Left cardiac atrium (tissue), 4 donors: ENCODE measurements at regions not wholly inside any gene's neighbourhood (a gene's known extent, or its start where the extent isn't known, plus 50 kb on each side); places are given as distances from the start of the nearest gene placed in this dataset.

ENCODE experiments used
- ATAC-seq, 2 donors: fragments of 200-7000 bp; cut with Tn5 transposase; one replicate each; pipeline ENCODE4 v1.9.1; 2020; ENCODE audit warnings: mild to moderate bottlenecking in 2 of 2, moderate library complexity in 2 of 2
- DNase-seq: peaks from one replicate; pipeline ENCODE4 v3.0.0-alpha.2; 2020
- intact Hi-C, 2 donors: fragments of 100-400 bp; cut with DNase I; formaldehyde crosslinking; loops; one replicate each; pipeline versions ENCODE4 v1.14.1 to v1.15.1; 2022 to 2023
- donor health status: DM: no; HTN: yes; CAD: no.
- donor health status: DM: no; HTN: yes; CAD: no; lungs with severe emphysema.
- donor health status: DM: yes; HTN: yes; CAD: no.
- donor health status: Dilated cardiomyopathy.

DNA sequence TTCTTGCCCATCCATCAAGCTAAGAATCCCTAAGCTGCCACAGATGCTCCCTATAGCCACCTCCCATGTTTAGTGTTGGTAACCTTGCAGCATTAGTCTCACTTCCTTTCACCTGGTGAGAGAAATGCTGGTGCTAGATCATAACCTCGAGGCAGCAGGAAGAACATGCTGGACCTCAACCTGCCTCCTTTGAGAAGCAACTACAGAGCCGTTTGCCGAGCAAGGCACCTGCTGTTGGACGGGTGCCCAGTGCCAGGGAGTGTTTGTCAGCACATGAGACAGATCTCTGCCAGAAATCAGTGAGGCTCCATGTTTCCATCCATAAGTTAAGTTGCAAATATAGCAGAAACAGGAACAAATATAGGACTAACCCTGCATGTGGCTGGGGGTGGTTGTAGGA, 955.7 kb downstream of the TUSC7 start:
- intact Hi-C loops = no loop called here
- DNase-seq (no peak), ATAC-seq (no peak)

DNA sequence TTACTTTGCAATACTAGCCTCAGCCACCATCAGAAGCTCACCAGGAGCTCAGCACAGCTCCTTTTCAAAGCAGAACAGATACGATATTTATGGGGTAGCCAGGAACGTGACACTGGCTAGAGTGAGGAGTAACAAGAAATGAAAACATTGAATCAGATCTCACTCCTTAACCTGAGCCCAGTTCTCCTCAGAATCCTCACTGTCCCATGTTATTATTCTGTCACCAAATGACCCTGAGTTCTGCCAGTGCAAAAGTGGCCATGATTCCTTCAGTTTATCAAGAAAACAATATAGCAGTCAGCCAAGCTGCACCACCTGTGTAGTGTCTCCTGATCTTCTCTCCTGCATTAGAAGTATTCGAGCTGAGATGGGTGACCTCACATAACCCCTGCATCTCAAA, 956.7 kb downstream of the TUSC7 start:
- ATAC-seq = no peak
- intact Hi-C loops = no loop called here
- no peak for DNase-seq

DNA sequence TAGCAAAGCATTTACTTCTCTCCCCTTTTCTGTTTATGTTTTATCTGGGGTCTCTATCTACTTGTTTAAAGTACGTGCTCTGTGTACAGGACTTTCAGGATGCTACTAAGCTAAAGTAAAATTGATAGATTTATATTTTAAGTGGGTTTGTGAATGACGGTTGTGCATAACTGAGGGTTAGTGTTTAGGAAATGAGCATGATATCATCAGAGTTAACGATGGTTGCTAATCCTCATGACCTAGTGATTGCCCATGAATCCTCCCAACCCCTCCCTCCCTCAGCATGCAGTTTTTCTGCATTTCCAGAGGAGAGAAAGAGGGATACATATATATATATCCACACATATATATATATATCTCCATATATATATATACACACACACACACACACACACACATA, 957.2 kb downstream of the TUSC7 start:
- ATAC-seq (no peak), DNase-seq (no peak)
- intact Hi-C loops = no loop called here

DNA sequence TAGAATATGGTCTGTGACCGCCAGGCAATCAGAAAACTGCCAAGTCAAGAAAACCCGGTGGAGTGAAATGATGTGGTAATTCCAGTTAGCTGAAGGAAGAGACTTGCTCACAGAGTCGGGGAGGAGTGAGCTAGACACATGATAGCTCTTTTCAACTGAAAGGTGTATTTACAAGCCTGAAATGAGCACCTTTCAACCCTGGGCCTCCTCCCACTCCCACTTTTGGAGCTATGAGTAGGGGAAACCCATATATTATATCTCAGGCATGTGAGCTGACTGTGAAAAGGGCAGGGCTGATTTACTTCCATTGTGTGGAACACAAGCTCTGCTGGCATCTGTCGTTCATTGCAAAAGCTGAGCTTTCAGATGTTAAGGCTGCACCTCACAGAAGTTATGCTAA, 960.2 kb downstream of the TUSC7 start:
- DNase-seq = no peak
- no peak for ATAC-seq
- intact Hi-C loops = no loop called here

DNA sequence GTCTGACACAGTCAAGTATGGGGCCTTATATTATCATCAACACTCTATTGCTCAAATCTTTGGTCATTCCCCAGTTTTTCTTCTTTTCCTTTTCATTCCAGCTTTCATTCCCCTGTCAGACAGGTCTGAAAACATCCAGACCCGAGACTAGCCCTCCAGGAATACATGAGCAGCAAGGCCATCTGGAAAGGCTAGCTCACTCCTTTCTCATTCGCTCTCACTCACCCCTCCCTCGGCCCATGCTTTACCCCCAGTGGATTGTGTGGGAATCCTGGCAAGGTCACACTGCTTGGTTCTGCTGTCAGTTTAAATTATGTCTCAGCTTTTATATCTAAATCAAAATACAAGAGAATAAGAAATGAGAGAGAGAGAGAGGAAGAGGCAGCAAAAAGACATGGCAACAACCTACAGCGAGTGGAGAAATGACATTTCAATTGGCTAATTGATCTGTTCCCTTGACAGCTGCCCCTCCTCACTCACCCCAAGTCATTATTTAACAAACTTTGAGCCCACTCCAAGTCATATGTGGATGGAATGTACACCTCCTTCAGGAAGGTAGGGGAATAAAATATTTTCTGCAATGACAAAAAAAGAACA, 962.2 kb downstream of the TUSC7 start:
- DNase-seq (no peak), ATAC-seq (peak in 1 of 2 donors; percentile 44)
- intact Hi-C loops = no loop called here

DNA sequence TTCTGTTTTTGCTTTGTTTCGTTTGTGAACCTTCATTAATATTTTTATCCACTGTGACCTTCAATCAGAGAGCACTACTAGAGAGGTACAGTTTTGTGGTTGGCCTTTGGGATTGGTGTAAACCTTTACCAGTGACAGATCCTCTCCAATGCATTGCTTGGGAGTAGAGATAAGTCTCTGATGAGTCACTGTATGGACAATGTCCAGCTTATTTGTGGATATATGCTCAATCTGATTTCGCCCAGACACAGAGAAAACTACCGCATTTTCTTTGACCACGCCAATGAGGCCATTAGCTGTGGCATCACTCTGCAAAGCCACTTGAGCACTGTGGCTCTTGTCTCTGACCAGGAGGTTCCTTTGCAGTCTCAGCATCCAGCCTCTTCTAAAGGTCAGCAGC, 964.7 kb downstream of the TUSC7 start:
- DNase-seq (no peak), ATAC-seq (no peak)
- intact Hi-C loops = no loop called here

DNA sequence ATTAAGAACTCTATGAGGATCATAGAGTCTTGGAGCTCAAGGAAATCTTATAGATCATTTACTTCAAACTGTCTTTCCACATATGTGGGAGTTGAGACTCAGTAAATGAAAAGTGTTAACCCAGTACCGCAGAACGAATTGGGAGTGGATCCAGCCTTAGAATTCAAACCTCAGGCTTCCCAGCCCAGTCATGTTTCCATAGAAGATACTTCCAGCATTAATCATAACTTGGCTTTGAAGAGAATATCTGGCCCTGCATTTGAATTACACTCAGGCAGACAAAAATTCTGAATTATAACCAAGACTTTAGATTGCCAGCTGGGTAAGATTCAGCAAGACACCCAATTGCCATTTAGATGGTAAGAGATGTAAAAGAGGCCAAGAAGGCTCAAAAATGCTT, 972.0 kb downstream of the TUSC7 start:
- DNase-seq (no peak), ATAC-seq (peak; percentile 30 to 94)
- intact Hi-C loops = no loop called here

DNA sequence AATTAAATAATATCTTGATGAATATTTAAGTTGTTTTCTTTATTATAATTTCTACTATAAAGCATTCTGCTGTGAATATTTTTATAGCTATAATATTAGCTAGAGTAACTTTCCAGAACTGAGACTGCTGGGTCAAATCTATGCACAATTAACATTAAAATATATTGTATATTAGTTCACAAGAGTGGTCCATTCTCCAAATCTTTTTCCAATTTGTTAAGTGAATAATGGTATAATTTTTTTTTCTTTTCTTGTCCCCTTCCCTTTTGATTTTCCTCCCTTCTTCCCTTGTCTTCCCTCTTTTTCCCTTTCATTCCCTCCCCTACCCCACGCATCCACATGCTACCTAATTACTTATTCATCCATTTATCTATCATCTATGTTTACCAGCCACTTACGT, 977.5 kb downstream of the TUSC7 start:
- intact Hi-C loops = no loop called here
- no peak for ATAC-seq
- no peak for DNase-seq

DNA sequence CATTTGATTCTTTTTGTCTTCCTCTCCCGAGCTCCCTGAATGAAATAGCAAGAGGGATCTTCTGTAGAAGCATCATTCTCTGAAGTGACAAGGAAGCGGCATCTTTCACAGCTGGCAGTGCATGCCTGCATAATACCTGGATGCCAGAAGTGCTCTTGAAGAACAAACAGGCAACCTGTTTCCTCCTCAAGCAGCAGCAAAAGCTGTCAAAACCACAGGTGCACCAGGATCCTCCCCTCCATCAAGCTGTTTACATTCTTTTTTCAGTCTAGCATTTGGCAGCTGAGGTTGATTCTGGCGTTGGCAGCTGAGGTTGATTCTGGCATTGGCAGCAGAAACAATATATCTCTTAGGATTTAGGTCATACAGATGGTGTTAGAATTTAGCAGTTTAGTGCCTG, 979.0 kb downstream of the TUSC7 start:
- DNase-seq = no peak
- ATAC-seq = no peak
- intact Hi-C loops = no loop called here

DNA sequence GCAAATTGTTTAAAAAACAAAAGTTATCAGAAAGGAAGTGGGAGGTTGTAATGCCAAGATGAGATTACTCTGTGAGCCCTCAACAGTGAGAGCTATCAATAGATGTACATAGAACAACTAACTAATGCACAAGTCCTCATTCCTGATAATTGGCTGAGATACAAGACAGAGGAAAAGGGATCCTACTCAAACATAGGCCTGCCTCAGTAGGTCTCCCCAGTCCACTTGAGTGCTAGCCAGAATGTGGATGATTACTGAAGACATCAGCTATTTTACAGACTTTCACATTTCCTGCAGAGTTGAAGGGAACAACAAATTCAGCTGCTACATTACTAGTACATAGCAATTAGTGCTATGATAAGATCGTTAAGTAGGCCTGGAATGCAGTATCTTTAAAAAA, 981.9 kb downstream of the TUSC7 start:
- no peak for ATAC-seq
- intact Hi-C loops = no loop called here
- no peak for DNase-seq

DNA sequence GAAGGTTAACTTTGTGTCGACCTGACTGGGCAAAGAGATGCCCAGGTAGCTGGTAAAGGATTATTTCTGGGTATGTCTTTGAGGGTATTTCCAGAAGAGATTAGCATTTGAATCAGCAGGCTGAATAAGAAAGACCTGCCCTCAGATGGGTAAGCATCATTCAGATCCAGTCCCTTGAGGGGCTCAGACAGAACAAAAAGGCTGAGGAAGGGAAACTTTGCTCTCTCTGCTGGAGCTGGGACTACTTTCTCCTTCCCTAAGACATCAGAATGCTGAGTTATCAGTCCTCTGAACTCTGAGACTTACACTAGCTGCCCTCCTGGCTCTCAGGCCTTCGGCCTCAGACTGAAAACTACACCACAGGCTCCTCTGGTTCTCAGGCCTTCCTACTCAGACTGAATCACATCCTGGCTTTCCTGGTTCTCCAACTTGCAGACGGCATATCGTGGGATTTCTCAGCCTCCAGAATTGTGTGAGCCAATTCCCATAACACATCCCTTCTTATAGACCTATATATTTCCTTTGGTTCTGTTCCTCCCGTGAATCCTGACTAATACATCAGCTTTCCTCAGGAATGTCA, 982.9 kb downstream of the TUSC7 start:
- no peak for DNase-seq
- peak in 1 of 2 donors; percentile 41 for ATAC-seq
- intact Hi-C loops = no loop called here

DNA sequence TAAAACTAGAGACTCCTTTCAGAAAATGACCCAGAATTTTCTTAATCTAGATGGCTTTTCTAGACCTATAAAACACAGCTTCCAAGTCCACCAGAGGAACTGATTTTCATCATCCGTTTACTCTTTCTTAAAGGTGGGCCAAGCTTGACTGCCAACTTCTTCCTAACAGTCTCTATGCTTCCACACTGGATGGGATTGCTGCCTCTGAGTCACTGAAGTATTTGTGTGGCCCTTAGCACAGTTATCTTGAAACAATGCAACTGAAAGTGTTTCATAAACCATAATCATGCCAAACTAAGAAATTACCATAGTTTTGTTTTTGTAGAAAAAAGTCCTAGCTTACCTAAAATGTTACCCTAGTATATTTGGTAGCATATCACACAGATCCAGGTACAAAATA, 985.7 kb downstream of the TUSC7 start:
- intact Hi-C loops = no loop called here
- DNase-seq (no peak), ATAC-seq (peak in 1 of 2 donors; percentile 34)

DNA sequence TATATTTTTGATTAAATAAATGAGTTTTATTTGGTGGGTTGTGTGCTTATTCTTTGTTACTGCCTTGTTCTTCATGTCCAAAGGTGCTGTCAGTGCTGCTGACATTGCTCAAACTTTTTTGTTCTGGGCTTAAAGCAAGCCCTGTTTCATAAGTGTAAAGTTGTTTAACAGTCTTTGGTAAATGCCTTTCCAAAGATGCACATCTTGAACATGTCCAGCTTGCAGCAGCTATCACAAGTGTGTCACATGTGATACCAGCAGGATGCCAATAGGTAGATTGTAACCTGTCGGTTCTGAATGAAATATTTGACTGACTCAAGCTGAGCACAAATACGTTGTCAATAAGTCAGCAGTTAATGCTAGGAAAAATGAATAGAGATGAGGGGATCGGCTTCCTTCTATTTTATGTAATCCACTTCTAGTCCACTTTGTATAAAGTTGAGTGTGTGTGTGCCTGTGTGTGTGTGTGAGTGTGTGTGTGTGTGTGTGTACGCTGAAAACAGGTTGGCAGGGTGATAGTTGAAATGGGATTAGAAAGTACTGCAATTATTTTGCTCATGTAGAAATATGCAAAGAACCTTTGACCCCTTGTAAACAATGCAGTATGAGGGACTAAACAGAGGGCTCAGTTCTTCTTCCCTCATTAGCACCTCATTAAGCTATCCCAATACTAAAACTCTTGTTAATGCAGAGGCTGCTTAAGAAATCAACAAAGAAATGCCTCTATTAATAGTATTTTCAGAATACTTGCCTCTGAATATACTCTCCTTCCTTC, 986.5 kb downstream of the TUSC7 start:
- intact Hi-C loops = no loop called here
- ATAC-seq (no peak), DNase-seq (no peak)

DNA sequence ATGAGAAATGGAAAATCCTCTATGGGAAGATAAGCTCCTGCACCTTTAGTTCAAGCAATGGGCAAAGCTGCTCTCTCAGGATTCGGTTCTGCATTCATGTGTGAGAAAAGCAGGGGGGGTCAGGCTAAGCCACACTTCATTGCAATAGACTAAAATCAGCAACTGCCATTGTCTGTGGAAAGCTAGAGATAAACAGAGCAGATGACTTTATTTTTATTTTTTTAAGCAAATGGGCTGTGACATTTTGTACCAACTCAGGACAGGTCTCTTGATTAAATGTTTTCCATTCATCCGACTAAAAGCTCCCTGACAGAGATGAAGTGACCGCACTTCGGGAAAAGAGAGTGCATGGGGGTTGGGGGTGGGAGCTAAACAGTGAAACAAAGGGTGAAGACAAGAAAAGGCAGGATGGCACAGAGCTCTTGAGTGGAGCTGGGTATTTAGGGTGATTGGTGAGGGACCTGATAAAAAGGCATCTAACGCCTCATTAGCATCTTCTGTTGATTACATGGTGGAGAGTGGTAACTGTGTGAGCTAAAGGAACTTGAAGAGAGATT, 987.4 kb downstream of the TUSC7 start:
- intact Hi-C loops = no loop called here
- ATAC-seq (no peak), DNase-seq (no peak)

DNA sequence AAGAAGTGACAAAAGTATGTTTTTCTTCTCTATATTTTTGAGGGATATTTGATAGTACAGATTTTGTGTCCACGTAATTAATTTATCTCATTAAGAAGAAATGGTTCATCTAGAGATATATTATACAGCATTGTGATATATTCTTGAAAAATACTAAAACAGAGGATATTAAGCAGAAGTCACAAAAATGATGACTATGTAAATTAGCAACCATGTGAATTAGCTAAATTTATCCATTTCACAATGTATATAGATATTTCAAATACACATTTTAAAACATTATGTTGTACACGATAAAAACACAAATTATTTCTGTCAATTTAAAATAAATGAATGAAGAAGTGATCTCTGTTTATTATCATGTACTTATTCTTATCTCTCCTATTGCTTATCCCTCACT, 989.5 kb downstream of the TUSC7 start:
- ATAC-seq = no peak
- intact Hi-C loops = no loop called here
- DNase-seq = no peak

DNA sequence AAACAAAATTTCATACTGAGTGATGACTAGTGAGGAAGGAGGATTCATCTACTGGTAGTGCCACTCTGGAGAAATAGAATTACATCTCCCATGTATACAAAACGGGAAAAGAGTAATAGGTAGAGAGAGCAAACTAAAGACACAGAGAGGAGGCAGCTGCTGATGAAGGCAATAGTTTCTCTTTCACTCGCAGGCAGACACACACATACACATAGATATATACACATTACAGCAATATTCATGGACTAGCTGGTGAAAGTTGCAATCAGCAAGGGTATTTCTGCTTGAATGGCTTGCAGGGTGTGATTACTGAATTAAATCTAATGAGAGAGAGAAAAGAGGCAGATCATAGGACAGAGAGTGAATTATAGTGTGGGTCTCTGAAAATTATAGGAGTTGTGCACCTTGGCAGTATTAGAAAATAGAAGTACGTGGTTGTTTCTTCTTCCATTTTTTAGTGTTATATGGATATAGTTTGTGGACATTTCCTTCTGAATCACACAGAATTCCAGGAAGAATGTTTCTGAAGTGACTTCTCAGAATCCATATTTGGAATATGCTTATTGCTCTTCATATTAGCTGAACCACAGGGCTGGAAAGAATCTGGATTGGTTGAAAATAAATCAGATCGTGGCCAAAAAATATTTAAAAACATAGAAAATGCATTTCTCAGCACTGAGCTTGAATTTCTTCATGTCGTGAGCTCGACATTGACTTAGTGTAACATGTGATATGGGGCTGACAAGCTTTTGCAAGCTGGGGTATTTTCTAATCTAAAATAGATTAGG, 991.2 kb downstream of the TUSC7 start:
- ATAC-seq (no peak), DNase-seq (no peak)
- intact Hi-C loops = no loop called here

DNA sequence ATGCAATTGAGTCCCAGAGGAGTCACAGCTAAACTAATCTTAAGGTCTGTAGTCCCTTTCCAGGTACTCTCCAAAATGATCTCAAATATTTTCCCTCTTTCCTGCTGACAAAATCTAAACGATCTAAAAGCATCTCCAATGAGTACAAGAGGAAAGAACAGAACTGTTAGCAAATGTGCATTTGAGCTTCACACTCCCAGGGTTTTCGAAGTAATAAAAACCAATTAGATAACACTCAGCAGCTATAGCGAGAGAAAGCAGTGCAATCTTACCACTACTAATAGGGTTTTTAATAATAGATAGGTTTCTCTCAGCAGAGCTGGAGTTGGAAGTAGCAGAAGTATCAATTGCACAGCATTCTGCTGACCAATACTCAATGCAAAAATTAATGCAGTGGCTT, 995.4 kb downstream of the TUSC7 start:
- intact Hi-C loops = no loop called here
- ATAC-seq = no peak
- DNase-seq = no peak

DNA sequence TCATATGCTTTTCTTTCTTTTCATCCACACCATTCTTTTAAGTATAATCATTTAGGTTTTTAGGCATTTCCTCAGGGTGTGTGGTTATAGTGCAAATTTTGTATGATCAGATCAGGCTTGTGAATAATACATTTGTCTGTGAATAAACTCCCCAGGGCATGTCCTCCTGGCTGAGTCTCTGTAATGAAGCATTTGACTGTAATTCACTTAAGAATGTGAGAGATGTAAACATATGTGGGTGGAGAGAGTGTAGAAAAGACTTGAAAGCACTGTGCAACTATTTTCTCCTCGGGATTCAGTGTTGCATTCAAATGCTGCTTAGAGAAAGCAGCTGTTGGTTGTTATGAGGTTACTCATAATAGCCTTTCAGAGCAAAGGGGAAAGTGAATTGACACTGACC, 996.5 kb downstream of the TUSC7 start:
- DNase-seq (no peak), ATAC-seq (peak in 1 of 2 donors; percentile 24)
- intact Hi-C loops = no loop called here

DNA sequence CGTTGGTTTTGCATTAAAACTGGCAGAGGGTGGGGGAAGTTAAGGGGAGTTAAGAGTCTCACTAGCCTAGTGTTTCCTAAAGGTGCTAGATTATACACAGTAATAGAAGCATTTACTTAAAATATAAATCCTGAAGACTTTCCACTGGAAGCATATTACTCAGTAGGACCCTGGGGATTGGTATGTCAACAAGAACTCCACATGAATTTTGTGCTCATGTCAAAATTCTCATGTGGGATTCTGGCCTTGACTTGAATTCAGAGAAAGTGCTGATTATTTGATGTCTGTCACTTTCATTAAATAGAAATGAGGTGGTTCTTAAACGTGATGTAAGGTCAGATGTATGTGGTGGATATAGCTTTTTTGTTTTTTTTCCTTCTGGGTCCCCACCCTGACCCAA, 997.2 kb downstream of the TUSC7 start:
- no peak for DNase-seq
- intact Hi-C loops = no loop called here

DNA sequence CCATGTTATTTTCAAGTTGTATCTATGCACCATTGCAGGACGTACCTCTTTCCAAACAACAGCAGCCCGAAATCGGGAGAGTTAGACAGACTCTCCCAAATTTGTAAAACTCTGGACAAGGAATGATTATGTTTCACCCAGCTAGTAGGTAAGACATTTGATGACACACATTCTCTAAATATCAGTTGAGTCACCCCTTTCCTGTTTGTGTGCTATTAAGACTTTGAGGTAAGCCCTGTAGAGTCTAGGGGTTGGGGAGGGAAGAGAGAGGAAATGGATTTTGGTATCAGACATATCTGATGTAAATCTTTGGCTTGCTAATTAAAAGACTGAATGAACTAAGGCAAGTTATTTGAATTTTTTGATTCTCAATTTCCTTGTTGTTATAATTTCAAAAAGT, 999.0 kb downstream of the TUSC7 start:
- intact Hi-C loops = no loop called here
- ATAC-seq (no peak), DNase-seq (no peak)

More for the DNA sequence above, 997.2 kb downstream of the TUSC7 start:
- ATAC-seq = no peak
